KOPT-K1 (cell line): ENCODE measurements at regions not wholly inside any gene's neighbourhood (a gene's known extent, or its start where the extent isn't known, plus 50 kb on each side); places are given as distances from the start of the nearest gene placed in this dataset.
"Not testable (repeated sequence)": the region's sequence is repeated elsewhere in the genome, so short reads cannot be mapped to it uniquely, and the experiment has no call there.

Experiments used
- H3K27ac ChIP-seq: fragments of 200-600 bp; sonication (generic); 2 replicates; pipeline ENCODE4 v1.5.1; 2016; ENCODE audit warnings: antibody characterized with exemption, mild to moderate bottlenecking, low read depth, low read length; ENCODE audit not compliant: poor library complexity, severe bottlenecking
- H3K36me3 ChIP-seq: fragments of 200-600 bp; sonication (generic); 2 replicates; pipeline ENCODE4 v1.5.1; 2017; ENCODE audit warnings: antibody characterized with exemption, mild to moderate bottlenecking, low read length, moderate library complexity; ENCODE audit not compliant: insufficient read depth
- H3K9me3 ChIP-seq: fragments of 200-600 bp; sonication (generic); 2 replicates; pipeline ENCODE4 v1.5.1; 2017; ENCODE audit warnings: antibody characterized with exemption, low read length, mild to moderate bottlenecking; ENCODE audit not compliant: insufficient read depth, poor library complexity, severe bottlenecking

- H3K9me3 ChIP-seq, result no peaks in the 10 kb centered on the region
- no peak overlapping the region for H3K27ac ChIP-seq
Observed at GRCh38 chr20:48407710-48408109, 420.1 kb downstream of the PREX1 start.

GRCh38 chr20:48406912-48407340 lies 420.9 kb downstream of the PREX1 start:
- no peaks in the 10 kb centered on the region for H3K9me3 ChIP-seq
- H3K36me3 ChIP-seq, result no peaks in the 10 kb centered on the region
- H3K27ac ChIP-seq, result no peak overlapping the region

More at GRCh38 chr20:48407710-48408109, 420.1 kb downstream of the PREX1 start:
- no peaks in the 10 kb centered on the region for H3K36me3 ChIP-seq

- no peak overlapping the region for H3K27ac ChIP-seq
- H3K36me3 ChIP-seq, result no peaks in the 10 kb centered on the region
- no peaks in the 10 kb centered on the region for H3K9me3 ChIP-seq
Observed at GRCh38 chr20:48406498-48406897, 421.3 kb downstream of the PREX1 start.

- no peak overlapping the region for H3K27ac ChIP-seq
- H3K9me3 ChIP-seq, result no peaks in the 10 kb centered on the region
- H3K36me3 ChIP-seq, result no peaks in the 10 kb centered on the region
Observed at GRCh38 chr20:48405909-48406308, 421.9 kb downstream of the PREX1 start.

- Histone ChIP-seq H3K9me3 (no peaks in the 10 kb centered on the region), H3K36me3 (no peaks in the 10 kb centered on the region)
Observed at GRCh38 chr20:48404598-48404997, 423.2 kb downstream of the PREX1 start.

GRCh38 chr20:48403167-48403761 lies 424.5 kb downstream of the PREX1 start:
- H3K27ac ChIP-seq, result no peak overlapping the region
- no peaks in the 10 kb centered on the region for H3K9me3 ChIP-seq
- no peaks in the 10 kb centered on the region for H3K36me3 ChIP-seq

More at GRCh38 chr20:48404598-48404997, 423.2 kb downstream of the PREX1 start:
- H3K27ac ChIP-seq, result no peak overlapping the region

GRCh38 chr20:48401359-48401758 lies 426.4 kb downstream of the PREX1 start:
- Histone ChIP-seq H3K9me3 (no peaks in the 10 kb centered on the region), H3K27ac (no peak overlapping the region), H3K36me3 (no peaks in the 10 kb centered on the region)

- no peak overlapping the region for H3K27ac ChIP-seq
- no peaks in the 10 kb centered on the region for H3K36me3 ChIP-seq
- H3K9me3 ChIP-seq, result no peaks in the 10 kb centered on the region
Observed at GRCh38 chr20:48400009-48400408, 427.8 kb downstream of the PREX1 start.

- Histone ChIP-seq H3K27ac (no peak overlapping the region), H3K36me3 (no peaks in the 10 kb centered on the region), H3K9me3 (peaks cover 2% of the 10 kb centered on the region)
Observed at GRCh38 chr20:48398506-48399449, 429.0 kb downstream of the PREX1 start.

- H3K27ac ChIP-seq, H3K36me3 ChIP-seq: not testable (repeated sequence)
- H3K9me3 ChIP-seq, result peaks cover 16% of the 10 kb centered on the region
Observed at GRCh38 chr20:48396981-48397861, 430.6 kb downstream of the PREX1 start.

GRCh38 chr20:48395816-48396546 lies 431.8 kb downstream of the PREX1 start:
- no peak overlapping the region for H3K27ac ChIP-seq
- H3K9me3 ChIP-seq, result peaks cover 26% of the 10 kb centered on the region
- H3K36me3 ChIP-seq, result no peaks in the 10 kb centered on the region

GRCh38 chr20:48394415-48395081 lies 433.3 kb downstream of the PREX1 start:
- H3K9me3 ChIP-seq, result peaks cover 26% of the 10 kb centered on the region

GRCh38 chr20:48393737-48394314 lies 434.0 kb downstream of the PREX1 start:
- Histone ChIP-seq H3K9me3 (peaks cover 26% of the 10 kb centered on the region), H3K36me3 (no peaks in the 10 kb centered on the region), H3K27ac (no peak overlapping the region)

More at GRCh38 chr20:48394415-48395081, 433.3 kb downstream of the PREX1 start:
- no peaks in the 10 kb centered on the region for H3K36me3 ChIP-seq
- H3K27ac ChIP-seq, result no peak overlapping the region

- Histone ChIP-seq H3K27ac (no peak overlapping the region), H3K36me3 (no peaks in the 10 kb centered on the region), H3K9me3 (peaks cover 26% of the 10 kb centered on the region)
Observed at GRCh38 chr20:48393311-48393685, 434.5 kb downstream of the PREX1 start.
